Activated CD4-positive, alpha-beta T cell treated with anti-CD3 and anti-CD28 coated beads, Interleukin-2, amount 50 U/mL, for 16 hours (primary cell): ENCODE measurements at regions not wholly inside any gene's neighbourhood (a gene's known extent, or its start where the extent isn't known, plus 50 kb on each side); places are given as distances from the start of the nearest gene placed in this dataset.

Source experiments
- DNase-seq: peaks from one replicate; pipeline ENCODE4 v3.0.0-alpha.2; 2020

DNA sequence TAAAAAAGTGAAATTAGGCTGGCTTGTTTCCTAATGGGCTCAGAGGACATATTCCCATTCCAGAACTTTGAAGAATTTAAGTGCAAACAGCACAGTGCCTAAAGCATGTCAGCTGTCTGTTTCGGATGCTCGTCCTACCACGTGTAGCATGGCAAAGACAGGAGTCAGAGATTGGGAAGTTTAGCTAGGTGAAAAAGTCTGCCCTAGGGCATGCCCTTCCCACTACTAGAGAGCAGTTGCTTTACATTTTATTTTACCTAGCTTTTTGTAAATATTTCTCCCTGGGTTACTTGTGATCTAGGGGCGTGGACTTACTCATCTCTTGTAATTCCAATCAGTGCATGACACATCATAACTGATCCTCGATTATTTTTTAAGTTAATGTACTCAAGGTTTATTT is 111.1 kb downstream of the LMO4 start:
- DNase-seq, result no peak

DNA sequence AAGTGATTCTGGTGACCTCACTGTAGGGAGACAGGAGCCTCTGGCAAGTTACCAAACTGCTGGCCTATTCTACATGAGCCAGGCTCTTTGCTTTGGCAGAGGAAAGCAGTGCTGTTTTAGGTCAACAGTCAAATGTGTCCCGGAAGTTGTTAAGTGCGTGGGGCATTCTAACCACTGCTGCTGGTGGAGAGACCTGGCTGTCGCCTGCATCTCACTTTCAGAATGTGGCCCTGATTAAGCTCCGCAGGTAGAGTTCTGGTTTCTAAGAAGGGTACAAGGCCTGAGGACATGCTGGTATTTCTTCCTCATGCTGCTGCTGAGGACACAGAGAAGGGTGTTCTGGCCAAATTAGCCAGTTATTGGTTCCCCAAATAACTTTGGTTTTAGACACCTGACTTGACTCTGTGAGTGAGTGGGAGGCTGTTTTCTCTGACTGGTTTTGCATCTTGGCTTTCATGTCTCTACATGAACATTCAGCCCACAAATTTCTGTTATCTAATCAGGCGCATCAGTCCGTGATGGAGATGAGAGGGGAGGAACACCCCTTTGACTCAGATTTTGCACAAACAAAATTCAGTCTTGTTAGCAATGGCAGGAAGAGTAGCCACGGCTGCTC is 120.8 kb downstream of the LMO4 start:
- DNase-seq, result peak; percentile 75

- no peak for DNase-seq
Measured at GRCh38 chr1:87450136-87450535, 121.5 kb downstream of the LMO4 start.

DNA sequence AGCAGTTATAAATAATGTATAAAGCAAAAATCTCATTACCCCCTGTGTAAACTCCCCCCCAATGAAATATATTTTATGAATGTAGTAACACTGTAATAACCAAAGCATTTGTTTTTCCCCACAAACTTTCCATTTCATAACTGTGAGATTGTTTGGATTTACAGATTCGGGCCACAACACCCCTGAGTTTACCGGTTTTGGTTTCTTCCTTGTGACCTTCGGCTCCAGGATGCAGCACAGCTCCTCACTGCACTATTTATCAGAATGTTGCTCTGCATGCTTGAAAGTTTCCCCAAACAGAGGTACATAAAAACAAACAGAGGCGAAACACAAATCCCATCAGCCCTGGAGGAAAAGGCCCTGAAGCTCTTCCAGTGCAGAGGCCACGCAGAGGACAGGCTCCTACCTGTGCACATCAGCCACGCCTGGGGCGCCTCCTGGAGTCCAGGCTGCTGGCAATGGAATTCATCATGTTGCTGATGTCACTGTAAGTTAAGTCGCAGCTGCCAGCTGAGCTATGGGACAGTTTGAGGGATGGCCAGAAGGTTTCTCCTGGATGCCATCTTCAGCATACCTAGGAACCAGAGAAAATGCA is 122.0 kb downstream of the LMO4 start:
- peak; percentile 14 for DNase-seq

DNA sequence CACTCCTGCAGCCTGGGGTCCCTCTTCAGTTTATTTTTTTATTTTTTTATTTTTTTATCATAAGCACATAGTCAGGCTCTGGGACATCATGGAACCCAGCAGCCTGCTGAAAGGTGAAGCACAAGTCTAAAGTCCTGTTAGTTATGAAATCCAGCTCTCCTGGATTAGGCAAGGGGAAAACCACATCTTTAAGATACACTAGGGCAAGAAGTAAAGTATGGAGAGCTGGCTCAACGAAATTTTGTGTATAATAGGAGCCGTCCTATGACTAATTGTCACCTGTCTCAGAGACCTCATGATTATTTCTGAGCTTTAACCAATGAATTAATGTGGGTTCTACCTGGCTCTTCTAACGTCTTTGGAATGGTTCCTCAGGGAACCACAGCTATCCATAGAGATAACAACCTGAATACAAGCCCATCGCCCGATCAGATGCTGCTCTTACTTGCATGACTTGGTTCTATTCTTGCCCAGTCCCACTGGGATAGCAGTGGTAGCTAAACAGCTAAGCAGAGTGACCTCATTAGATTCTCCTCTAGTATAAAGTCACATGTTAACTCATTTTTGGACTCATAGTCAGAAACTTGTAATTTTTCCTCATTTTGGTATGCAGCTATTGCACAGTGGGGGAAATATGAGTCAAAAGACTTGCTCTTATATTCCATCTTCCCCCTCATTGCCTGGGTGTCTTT is 122.7 kb downstream of the LMO4 start:
- DNase-seq, result no peak

- no peak for DNase-seq
Measured at GRCh38 chr1:87452648-87453047, 124.0 kb downstream of the LMO4 start.

DNA sequence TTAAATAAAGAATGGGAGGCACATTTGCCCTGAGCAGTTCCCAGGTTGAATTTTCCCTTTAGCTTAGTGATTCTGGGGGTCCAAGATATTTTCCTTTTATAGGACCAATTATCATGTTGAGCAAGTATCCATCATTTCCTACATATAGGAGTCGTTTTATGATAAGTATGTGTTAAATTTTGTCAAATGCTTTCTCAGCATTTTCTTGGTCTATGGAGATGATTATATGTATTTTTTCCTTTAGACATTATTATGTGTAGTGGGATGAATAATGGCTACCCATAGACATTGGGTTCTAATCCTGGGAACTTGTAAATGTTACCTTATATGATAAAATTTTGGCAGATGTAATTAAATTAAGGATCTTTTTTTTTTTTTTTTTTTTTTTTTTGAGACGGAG is 128.7 kb downstream of the LMO4 start:
- DNase-seq, result no peak

DNA sequence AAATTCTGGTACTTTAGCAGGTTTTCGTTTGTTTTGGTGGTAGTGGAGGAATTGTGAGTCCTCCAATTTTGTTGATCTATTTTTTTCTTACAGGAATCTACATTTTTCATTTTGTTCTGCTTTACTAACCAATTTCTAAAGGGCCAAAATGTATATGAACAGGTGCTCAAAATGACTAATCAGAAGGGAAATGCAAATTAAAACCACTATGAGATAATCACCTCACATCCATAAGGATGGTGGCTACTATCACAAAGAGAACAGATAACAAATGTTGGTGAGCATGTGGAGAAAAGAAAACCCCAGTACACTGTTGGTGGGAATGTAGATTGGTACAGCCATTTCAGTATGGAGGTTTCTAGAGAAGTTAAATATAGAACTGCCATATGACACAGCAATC is 134.2 kb downstream of the LMO4 start:
- DNase-seq, result no peak

- peak; percentile 20 for DNase-seq
Measured at GRCh38 chr1:87464022-87464490, 135.4 kb downstream of the LMO4 start.

GRCh38 chr1:87466621-87467020 is 137.9 kb downstream of the LMO4 start:
- DNase-seq, result no peak

- DNase-seq, result no peak
Measured at GRCh38 chr1:87472716-87473115, 144.0 kb downstream of the LMO4 start.

DNA sequence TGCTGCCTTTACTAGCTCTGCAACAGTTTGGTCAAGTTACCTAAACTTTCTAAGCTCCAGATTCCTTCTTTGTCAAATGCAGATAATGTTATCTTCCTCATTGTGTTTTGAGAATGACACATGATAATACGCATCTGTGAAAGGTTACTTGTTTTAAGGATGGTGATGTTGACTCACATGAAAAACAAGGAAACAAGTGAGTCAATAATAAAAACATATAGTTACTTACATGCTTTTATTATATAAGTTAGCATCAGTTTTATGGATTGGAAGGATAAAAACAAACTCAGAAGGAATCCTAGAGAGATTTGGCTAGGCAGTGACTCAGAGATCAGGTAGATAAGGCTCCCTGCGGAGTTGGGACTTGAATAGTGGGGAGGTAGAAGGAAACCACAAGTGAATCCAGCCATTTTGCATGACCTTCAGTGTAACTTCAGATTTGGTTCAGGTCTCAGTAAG is 144.6 kb downstream of the LMO4 start:
- no peak for DNase-seq

DNA sequence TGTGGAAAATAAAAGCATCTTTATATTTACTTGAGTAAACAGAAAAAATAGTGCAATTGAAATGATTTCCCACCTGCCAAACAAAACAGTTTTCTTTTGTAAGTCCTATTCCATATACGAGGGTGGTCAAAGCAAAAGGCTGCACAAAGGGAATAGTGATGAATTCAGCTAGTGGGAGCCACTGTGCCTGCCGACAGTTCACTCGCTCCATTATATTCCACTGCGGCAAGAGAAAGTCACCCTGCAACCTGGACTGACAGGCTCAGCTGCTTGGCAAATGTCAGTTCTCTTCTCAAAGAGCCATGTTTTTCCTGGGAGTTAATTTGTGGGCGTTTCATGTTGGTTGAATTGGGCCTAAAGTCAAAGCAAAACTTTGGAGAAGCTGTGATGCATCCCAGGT is 145.4 kb downstream of the LMO4 start:
- no peak for DNase-seq

DNA sequence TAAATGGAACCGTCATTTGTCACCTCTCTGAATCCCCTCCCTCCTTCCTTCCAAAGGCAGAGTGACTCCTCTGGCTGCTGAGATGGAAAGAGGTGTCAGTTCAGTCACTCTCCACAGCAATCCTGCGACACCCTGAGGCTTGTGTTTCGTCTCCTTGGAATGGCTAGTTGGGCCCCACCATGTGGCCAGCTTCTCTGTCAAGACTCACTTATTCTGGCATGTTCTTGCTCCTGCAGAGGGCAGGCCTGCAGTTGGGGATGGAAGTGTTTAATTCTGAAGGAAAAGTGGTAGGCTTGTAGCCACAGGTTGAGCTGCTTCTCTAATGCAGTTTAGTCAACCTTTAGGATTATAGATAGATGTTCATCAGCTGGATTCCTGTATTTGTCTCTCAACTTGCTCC is 149.6 kb downstream of the LMO4 start:
- DNase-seq, result no peak

GRCh38 chr1:87495147-87495546 is 166.5 kb downstream of the LMO4 start:
- no peak for DNase-seq

- no peak for DNase-seq
Measured at GRCh38 chr1:87495870-87496269, 167.2 kb downstream of the LMO4 start.

- DNase-seq, result no peak
Measured at GRCh38 chr1:87497380-87498203, 168.9 kb downstream of the LMO4 start.

GRCh38 chr1:87501738-87502137 is 173.1 kb downstream of the LMO4 start:
- no peak for DNase-seq

DNA sequence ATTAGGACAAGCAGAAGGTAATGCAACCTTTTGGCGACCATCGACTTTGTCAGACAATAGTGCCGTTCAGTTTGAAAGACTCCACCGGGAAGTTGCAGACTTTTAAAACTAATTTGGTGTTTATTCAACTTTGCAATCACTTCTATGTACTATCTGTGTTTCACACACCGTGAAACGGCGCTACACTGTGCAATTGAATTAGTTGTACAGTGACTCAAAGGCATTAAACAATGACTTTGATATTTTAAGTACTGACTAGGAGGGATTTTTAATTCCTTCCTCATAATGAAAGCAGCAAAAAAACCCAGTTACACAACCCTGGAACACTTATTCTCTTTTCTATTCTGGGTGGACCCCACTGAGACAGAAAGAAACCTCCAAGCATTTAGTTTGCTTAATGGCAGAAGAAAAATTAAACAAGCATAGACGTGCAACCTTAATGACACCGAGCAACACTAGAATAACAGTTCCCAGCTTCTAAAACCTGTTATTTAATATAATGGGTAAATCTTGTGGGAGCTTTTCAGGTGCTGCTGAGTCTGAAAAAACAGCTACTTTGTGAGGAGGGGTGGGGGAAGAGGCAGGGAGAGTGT is 176.8 kb downstream of the LMO4 start:
- no peak for DNase-seq

GRCh38 chr1:87506147-87506546 is 177.5 kb downstream of the LMO4 start:
- DNase-seq, result no peak

- DNase-seq, result no peak
Measured at GRCh38 chr1:87508247-87508787, 179.6 kb downstream of the LMO4 start.

DNA sequence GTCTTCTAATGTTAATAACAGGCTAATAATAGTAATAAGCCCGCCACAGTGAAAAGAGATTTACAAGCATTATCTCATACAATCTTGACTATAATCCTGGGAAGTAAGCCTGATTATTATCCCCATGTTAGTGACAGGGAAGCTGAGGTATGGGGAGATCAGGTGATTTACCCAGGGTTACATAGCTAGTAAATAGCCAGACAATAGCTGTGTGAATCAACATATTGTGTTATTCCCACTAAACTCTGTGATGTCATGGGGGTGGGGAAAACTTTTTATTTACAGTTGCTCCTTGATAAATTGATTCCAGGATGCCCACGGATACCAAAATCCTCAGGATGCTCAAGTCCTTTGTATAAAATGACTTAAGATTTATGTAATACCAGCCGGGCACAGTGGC is 181.9 kb downstream of the LMO4 start:
- DNase-seq, result no peak

GRCh38 chr1:87511449-87511848 is 182.8 kb downstream of the LMO4 start:
- DNase-seq, result no peak
